ENCODE measurements at regions not wholly inside any gene's neighbourhood (a gene's known extent, or its start where the extent isn't known, plus 50 kb on each side); places are given as distances from the start of the nearest gene placed in this dataset.

- H3K9me3 ChIP-seq: no peaks in the 10 kb centered on the region
- H3K4me3 ChIP-seq: no peak overlapping the region
- no peak for DNase-seq
- intact Hi-C loops (cut with DNase I): no loop called here
- no peak for ATAC-seq
- no peaks in the 10 kb centered on the region for H3K36me3 ChIP-seq (ENCODE audit: insufficient read depth in 1 of 2, low read depth in 1 of 2)
- H3K27ac ChIP-seq: no peak overlapping the region
- H3K4me1 ChIP-seq: no peaks in the 10 kb centered on the region
- 50 to 63% (median 55%) methylated on average over 2 of the region's 2 CpGs for WGBS, 3 donors
- peaks cover 0 to 12% (median 5%) of the 10 kb centered on the region in 3 donors for H3K27me3 ChIP-seq (ENCODE audit: insufficient read depth in 3 of 3, low read length in 2 of 3)
- TF ChIP-seq, protein P1, sequence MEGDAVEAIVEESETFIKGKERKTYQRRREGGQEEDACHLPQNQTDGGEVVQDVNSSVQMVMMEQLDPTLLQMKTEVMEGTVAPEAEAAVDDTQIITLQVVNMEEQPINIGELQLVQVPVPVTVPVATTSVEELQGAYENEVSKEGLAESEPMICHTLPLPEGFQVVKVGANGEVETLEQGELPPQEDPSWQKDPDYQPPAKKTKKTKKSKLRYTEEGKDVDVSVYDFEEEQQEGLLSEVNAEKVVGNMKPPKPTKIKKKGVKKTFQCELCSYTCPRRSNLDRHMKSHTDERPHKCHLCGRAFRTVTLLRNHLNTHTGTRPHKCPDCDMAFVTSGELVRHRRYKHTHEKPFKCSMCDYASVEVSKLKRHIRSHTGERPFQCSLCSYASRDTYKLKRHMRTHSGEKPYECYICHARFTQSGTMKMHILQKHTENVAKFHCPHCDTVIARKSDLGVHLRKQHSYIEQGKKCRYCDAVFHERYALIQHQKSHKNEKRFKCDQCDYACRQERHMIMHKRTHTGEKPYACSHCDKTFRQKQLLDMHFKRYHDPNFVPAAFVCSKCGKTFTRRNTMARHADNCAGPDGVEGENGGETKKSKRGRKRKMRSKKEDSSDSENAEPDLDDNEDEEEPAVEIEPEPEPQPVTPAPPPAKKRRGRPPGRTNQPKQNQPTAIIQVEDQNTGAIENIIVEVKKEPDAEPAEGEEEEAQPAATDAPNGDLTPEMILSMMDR (IDR thresholded peaks at IDR 0.05): no peak
These were observed 54.6 kb upstream of the CSF3R start for GRCh38 chr1:36537190-36537768.

- no peak for ATAC-seq
These were observed 54.0 kb upstream of the CSF3R start for GRCh38 chr1:36536727-36537126.

GRCh38 chr1:36534711-36535412 lies 52.1 kb upstream of the CSF3R start:
- WGBS, 3 donors: 63 to 66% (median 65%) methylated on average over 12 of the region's 12 CpGs
- H3K27ac ChIP-seq: no peak overlapping the region
- H3K36me3 ChIP-seq (ENCODE audit: insufficient read depth in 1 of 2, low read depth in 1 of 2): no peaks in the 10 kb centered on the region
- TF ChIP-seq, protein P1 (IDR thresholded peaks at IDR 0.05): no peak
- H3K4me3 ChIP-seq: no peak overlapping the region
- no peaks in the 10 kb centered on the region for H3K4me1 ChIP-seq
- ATAC-seq (no peak), DNase-seq (no peak)
- intact Hi-C loops (cut with DNase I): no loop called here
- H3K27me3 ChIP-seq (ENCODE audit: insufficient read depth in 3 of 3, low read length in 2 of 3): peaks cover 0 to 12% (median 11%) of the 10 kb centered on the region in 3 donors
- no peaks in the 10 kb centered on the region for H3K9me3 ChIP-seq

More at GRCh38 chr1:36536727-36537126, 54.0 kb upstream of the CSF3R start:
- TF ChIP-seq, protein P1 (IDR thresholded peaks at IDR 0.05): no peak
- Histone ChIP-seq H3K9me3 (no peaks in the 10 kb centered on the region), H3K4me1 (no peaks in the 10 kb centered on the region), H3K27ac (no peak overlapping the region), H3K27me3 (ENCODE audit: insufficient read depth in 3 of 3, low read length in 2 of 3) (peaks cover 0 to 12% (median 3%) of the 10 kb centered on the region in 3 donors), H3K4me3 (no peak overlapping the region), H3K36me3 (ENCODE audit: insufficient read depth in 1 of 2, low read depth in 1 of 2) (no peaks in the 10 kb centered on the region)
- intact Hi-C loops (cut with DNase I): no loop called here
- WGBS, 3 donors: 68 to 83% (median 70%) methylated on average over 1 of the region's 1 CpG
- DNase-seq: no peak

DNA sequence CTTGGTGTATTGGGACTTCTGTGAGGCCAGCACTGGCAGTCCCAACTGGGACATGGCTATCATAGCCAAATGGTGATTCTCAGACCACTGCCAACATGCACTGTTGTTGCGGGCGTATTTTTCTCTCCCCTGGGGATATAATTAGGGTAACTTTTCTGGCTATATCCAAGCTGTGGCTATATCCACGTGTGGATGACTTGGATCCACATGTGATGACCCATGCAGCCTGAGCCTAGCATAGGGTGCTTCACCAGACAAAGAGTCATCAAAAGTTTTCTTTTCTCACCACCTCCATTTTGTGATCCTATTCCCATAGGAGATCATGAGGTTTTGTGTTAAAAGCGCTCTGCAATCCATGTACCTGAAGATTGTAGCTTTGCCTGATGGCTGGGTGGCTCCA lies 51.2 kb upstream of the CSF3R start:
- TF ChIP-seq, protein P1 (IDR thresholded peaks at IDR 0.05): no peak
- Histone ChIP-seq H3K4me3 (no peak overlapping the region), H3K27ac (no peak overlapping the region), H3K9me3 (no peaks in the 10 kb centered on the region), H3K27me3 (ENCODE audit: insufficient read depth in 3 of 3, low read length in 2 of 3) (peaks cover 0 to 21% (median 11%) of the 10 kb centered on the region in 3 donors), H3K4me1 (no peaks in the 10 kb centered on the region), H3K36me3 (ENCODE audit: insufficient read depth in 1 of 2, low read depth in 1 of 2) (no peaks in the 10 kb centered on the region)
- WGBS, 3 donors: 48 to 60% (median 56%) methylated on average over 4 of the region's 4 CpGs
- no peak for DNase-seq
- no peak for ATAC-seq
- intact Hi-C loops (cut with DNase I): no loop called here
